ENCODE measurements at regions not wholly inside any gene's neighbourhood (a gene's known extent, or its start where the extent isn't known, plus 50 kb on each side); places are given as distances from the start of the nearest gene placed in this dataset.
"Not testable (repeated sequence)": the region's sequence is repeated elsewhere in the genome, so short reads cannot be mapped to it uniquely, and the experiment has no call there.

GRCh38 chr3:164723396-164723795 lies 354.9 kb downstream of the SI start:
- H3K4me3 Mint-ChIP-seq: no peak overlapping the region
- CTCF ChIA-PET: no interaction called here
- H3K36me3 Mint-ChIP-seq (ENCODE audit: low read depth): no peaks in the 10 kb centered on the region
- POLR2A ChIA-PET: no interaction called here
- H3K9me3 Mint-ChIP-seq: peaks cover 4% of the 10 kb centered on the region
- H3K27me3 Mint-ChIP-seq: no peaks in the 10 kb centered on the region
- DNase-seq: no peak
- H3K27ac Mint-ChIP-seq: no peak overlapping the region
- no peaks in the 10 kb centered on the region for H3K4me1 Mint-ChIP-seq

- POLR2A ChIA-PET; H3K27me3 Mint-ChIP-seq; H3K9me3 Mint-ChIP-seq; CTCF ChIA-PET; H3K36me3 Mint-ChIP-seq (ENCODE audit: low read depth); H3K4me1 Mint-ChIP-seq; H3K4me3 Mint-ChIP-seq; H3K27ac Mint-ChIP-seq; DNase-seq: not testable (repeated sequence)
Measured at GRCh38 chr3:164702808-164703207, 375.5 kb downstream of the SI start.

- Mint-ChIP-seq H3K4me1 (no peaks in the 10 kb centered on the region), H3K27ac (no peak overlapping the region), H3K27me3 (no peaks in the 10 kb centered on the region), H3K36me3 (ENCODE audit: low read depth) (no peaks in the 10 kb centered on the region), H3K4me3 (no peak overlapping the region), H3K9me3 (peaks cover 6% of the 10 kb centered on the region)
- CTCF ChIA-PET: no interaction called here
- POLR2A ChIA-PET: no interaction called here
- DNase-seq: no peak
Measured at GRCh38 chr3:164687902-164688301, 390.4 kb downstream of the SI start.

DNA sequence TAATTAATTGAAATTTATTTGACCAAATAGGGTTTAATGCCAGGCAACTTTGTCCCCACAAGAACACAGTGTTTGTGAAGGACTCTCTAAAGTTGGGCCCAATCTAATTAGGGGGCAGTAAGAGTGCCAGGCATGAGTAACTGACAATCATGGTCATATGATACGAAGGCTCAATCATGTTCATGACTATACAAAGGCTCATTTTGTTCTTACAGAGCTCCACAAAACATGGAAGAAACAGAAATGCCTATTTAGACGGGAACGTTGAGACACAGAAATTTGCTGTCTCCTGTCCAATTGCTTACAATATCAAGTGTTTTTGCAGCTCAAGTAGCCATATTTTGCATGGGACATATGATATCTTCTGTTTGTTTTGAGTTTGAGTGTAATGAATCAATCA lies 391.1 kb downstream of the SI start:
- H3K9me3 Mint-ChIP-seq: peaks cover 6% of the 10 kb centered on the region
- H3K27ac Mint-ChIP-seq: no peak overlapping the region
- ChIA-PET POLR2A (no interaction called here), CTCF (no interaction called here)
- H3K36me3 Mint-ChIP-seq (ENCODE audit: low read depth): no peaks in the 10 kb centered on the region
- no peak overlapping the region for H3K4me3 Mint-ChIP-seq
- no peaks in the 10 kb centered on the region for H3K4me1 Mint-ChIP-seq
- no peak for DNase-seq
- H3K27me3 Mint-ChIP-seq: no peaks in the 10 kb centered on the region

GRCh38 chr3:164683489-164683888 lies 394.8 kb downstream of the SI start:
- H3K4me1 Mint-ChIP-seq: no peaks in the 10 kb centered on the region
- no peaks in the 10 kb centered on the region for H3K27me3 Mint-ChIP-seq
- H3K27ac Mint-ChIP-seq: no peak overlapping the region
- POLR2A ChIA-PET: no interaction called here
- H3K36me3 Mint-ChIP-seq (ENCODE audit: low read depth): no peaks in the 10 kb centered on the region
- H3K9me3 Mint-ChIP-seq: peaks cover 6% of the 10 kb centered on the region
- no peak for DNase-seq
- CTCF ChIA-PET: no interaction called here
- H3K4me3 Mint-ChIP-seq: no peak overlapping the region

DNA sequence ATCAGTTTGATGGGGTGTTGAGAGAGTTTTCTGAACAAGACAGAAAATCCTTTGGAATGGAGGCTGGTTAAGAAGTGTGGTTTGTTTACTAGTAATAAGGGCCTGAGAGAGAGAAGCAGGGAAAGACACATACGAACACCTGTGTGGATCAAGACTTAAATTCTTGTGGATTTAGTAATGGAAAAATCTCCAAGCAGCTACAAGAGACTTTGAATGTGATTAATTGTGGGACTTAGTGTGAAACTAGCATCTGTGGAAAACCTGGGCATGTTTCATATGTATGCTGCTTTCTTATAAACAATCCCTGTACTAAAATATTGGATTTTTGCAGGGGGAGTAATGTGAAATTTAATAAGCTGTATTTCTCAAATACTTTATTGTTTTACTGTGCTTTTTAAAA lies 399.1 kb downstream of the SI start:
- Mint-ChIP-seq H3K4me3 (no peak overlapping the region), H3K27ac (no peak overlapping the region), H3K36me3 (ENCODE audit: low read depth) (no peaks in the 10 kb centered on the region), H3K9me3 (no peaks in the 10 kb centered on the region), H3K4me1 (no peaks in the 10 kb centered on the region), H3K27me3 (no peaks in the 10 kb centered on the region)
- ChIA-PET CTCF (no interaction called here), POLR2A (no interaction called here)
- no peak for DNase-seq

DNA sequence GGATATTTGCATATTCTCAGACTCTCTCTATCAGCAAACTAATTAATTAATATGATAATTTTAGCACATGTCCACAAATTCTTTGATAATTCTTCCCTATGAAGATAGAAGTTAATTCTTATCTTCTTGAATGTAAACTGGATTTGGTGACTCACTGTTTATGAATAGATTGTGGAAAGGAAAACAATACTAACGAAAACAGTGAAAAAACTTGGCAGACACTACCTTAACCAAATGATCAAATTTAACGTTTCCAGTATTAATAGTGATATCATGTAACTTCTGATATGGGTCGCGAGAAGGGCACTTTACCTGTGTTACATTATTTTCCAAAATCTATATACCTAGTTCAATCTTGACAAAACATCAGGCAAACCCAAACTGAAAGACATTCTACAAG lies 401.0 kb downstream of the SI start:
- no peaks in the 10 kb centered on the region for H3K27me3 Mint-ChIP-seq
- ChIA-PET POLR2A (no interaction called here), CTCF (no interaction called here)
- H3K27ac Mint-ChIP-seq: no peak overlapping the region
- no peak for DNase-seq
- H3K36me3 Mint-ChIP-seq (ENCODE audit: low read depth): no peaks in the 10 kb centered on the region
- no peaks in the 10 kb centered on the region for H3K9me3 Mint-ChIP-seq
- no peaks in the 10 kb centered on the region for H3K4me1 Mint-ChIP-seq
- no peak overlapping the region for H3K4me3 Mint-ChIP-seq

GRCh38 chr3:164673738-164674137 lies 404.6 kb downstream of the SI start:
- Mint-ChIP-seq H3K4me1 (no peaks in the 10 kb centered on the region), H3K36me3 (ENCODE audit: low read depth) (no peaks in the 10 kb centered on the region), H3K4me3 (no peak overlapping the region), H3K27ac (no peak overlapping the region), H3K9me3 (peaks cover 3% of the 10 kb centered on the region), H3K27me3 (no peaks in the 10 kb centered on the region)
- no peak for DNase-seq
- POLR2A ChIA-PET: no interaction called here
- CTCF ChIA-PET: no interaction called here

DNA sequence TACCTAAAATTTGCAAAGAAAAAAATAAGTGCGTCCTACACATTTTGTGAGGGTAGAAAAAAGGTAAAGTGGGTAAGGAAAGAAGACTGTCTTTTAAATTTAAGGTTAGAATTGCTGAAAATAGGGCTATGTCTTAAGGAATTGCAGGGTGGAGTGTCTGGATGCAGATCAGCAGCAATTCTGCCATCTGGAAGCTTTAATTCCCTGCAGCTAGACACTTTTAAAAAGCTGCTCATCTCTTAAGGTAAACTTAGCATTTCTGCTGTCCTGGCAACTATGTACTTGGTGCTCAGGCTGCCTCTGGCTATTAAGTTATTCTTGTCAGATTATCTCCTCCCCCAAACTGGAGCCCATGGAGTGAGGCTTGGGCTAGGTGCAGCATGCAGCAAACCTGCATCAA lies 420.2 kb downstream of the SI start:
- POLR2A ChIA-PET: no interaction called here
- DNase-seq: no peak
- Mint-ChIP-seq H3K4me3 (no peak overlapping the region), H3K9me3 (peaks cover 2% of the 10 kb centered on the region), H3K27ac (no peak overlapping the region), H3K27me3 (no peaks in the 10 kb centered on the region), H3K4me1 (no peaks in the 10 kb centered on the region), H3K36me3 (ENCODE audit: low read depth) (no peaks in the 10 kb centered on the region)
- CTCF ChIA-PET: no interaction called here

DNA sequence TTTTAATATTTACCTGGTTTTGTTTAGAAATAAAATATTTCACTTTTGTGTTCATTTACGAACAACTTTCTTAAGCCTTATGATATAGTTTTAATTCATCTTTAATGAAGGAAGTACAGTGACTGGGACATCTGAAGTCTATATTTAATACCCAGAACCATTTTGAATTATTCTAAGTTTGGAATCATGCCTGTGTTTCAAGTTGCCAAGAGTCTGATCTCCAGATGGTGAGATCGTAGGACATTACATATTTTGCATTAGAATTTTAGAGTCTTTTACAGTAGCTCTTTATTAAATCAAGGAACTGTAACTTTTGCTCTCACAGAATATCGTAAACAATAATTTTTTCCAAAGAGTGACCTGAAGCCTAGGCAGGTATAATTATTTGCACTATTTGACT lies 420.7 kb downstream of the SI start:
- no peaks in the 10 kb centered on the region for H3K27me3 Mint-ChIP-seq
- no peaks in the 10 kb centered on the region for H3K9me3 Mint-ChIP-seq
- no peak overlapping the region for H3K4me3 Mint-ChIP-seq
- ChIA-PET POLR2A (no interaction called here), CTCF (no interaction called here)
- no peak overlapping the region for H3K27ac Mint-ChIP-seq
- DNase-seq: no peak
- H3K36me3 Mint-ChIP-seq (ENCODE audit: low read depth): no peaks in the 10 kb centered on the region
- no peaks in the 10 kb centered on the region for H3K4me1 Mint-ChIP-seq

DNA sequence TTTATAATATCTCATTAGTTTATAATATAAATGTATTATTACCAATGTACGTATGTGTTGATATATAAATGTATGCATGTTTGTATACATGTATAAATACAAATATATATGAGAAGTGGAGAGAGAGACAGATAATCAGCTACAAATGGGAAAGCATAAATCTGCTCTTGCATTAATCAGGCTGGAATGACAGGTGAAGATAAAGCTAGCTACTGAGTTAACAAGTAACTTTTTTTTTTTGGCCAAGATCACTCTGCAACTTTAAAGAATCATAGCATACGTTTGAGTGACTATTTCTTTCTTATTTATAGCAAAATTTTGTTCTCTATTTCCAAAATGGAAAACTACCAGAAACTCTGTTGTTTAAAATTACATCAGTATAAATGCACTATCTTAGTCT lies 422.8 kb downstream of the SI start:
- POLR2A ChIA-PET: no interaction called here
- H3K36me3 Mint-ChIP-seq (ENCODE audit: low read depth): no peaks in the 10 kb centered on the region
- no peaks in the 10 kb centered on the region for H3K27me3 Mint-ChIP-seq
- no peak overlapping the region for H3K4me3 Mint-ChIP-seq
- peaks cover 3% of the 10 kb centered on the region for H3K9me3 Mint-ChIP-seq
- no peak overlapping the region for H3K27ac Mint-ChIP-seq
- no peak for DNase-seq
- CTCF ChIA-PET: no interaction called here
- no peaks in the 10 kb centered on the region for H3K4me1 Mint-ChIP-seq

GRCh38 chr3:164641071-164641470 lies 437.2 kb downstream of the SI start:
- no peak for DNase-seq
- CTCF ChIA-PET: no interaction called here
- Mint-ChIP-seq H3K4me3 (no peak overlapping the region), H3K4me1 (no peaks in the 10 kb centered on the region), H3K36me3 (ENCODE audit: low read depth) (no peaks in the 10 kb centered on the region), H3K9me3 (no peaks in the 10 kb centered on the region), H3K27me3 (no peaks in the 10 kb centered on the region), H3K27ac (no peak overlapping the region)
- POLR2A ChIA-PET: no interaction called here

GRCh38 chr3:164640591-164640990 lies 437.7 kb downstream of the SI start:
- Mint-ChIP-seq H3K4me1 (no peaks in the 10 kb centered on the region), H3K36me3 (ENCODE audit: low read depth) (no peaks in the 10 kb centered on the region), H3K27ac (no peak overlapping the region), H3K9me3 (no peaks in the 10 kb centered on the region), H3K27me3 (no peaks in the 10 kb centered on the region), H3K4me3 (no peak overlapping the region)
- no peak for DNase-seq
- CTCF ChIA-PET: no interaction called here
- POLR2A ChIA-PET: no interaction called here

GRCh38 chr3:164620956-164621355 lies 457.3 kb downstream of the SI start:
- H3K27ac Mint-ChIP-seq: no peak overlapping the region
- H3K27me3 Mint-ChIP-seq: no peaks in the 10 kb centered on the region
- POLR2A ChIA-PET: no interaction called here

GRCh38 chr3:164620423-164620822 lies 457.9 kb downstream of the SI start:
- H3K4me1 Mint-ChIP-seq: no peaks in the 10 kb centered on the region
- no peak for DNase-seq
- H3K4me3 Mint-ChIP-seq: no peak overlapping the region
- peaks cover 4% of the 10 kb centered on the region for H3K9me3 Mint-ChIP-seq
- ChIA-PET CTCF (no interaction called here), POLR2A (no interaction called here)
- no peaks in the 10 kb centered on the region for H3K27me3 Mint-ChIP-seq
- H3K36me3 Mint-ChIP-seq (ENCODE audit: low read depth): no peaks in the 10 kb centered on the region
- H3K27ac Mint-ChIP-seq: no peak overlapping the region

More at GRCh38 chr3:164620956-164621355, 457.3 kb downstream of the SI start:
- Mint-ChIP-seq H3K36me3 (ENCODE audit: low read depth) (no peaks in the 10 kb centered on the region), H3K4me1 (no peaks in the 10 kb centered on the region), H3K9me3 (peaks cover 4% of the 10 kb centered on the region), H3K4me3 (no peak overlapping the region)
- DNase-seq: no peak
- CTCF ChIA-PET: no interaction called here

All from activated CD4-positive, alpha-beta T cell treated with anti-CD3 and anti-CD28 coated beads, Interleukin-2, amount 10 ng/mL, durations not matched to agents 7 days and 5 days (primary cell).